ENCODE measurements at regions not wholly inside any gene's neighbourhood (a gene's known extent, or its start where the extent isn't known, plus 50 kb on each side); places are given as distances from the start of the nearest gene placed in this dataset.
A peak's percentile ranks its signal among the peaks of the same experiment; 100 is the strongest.

DNA sequence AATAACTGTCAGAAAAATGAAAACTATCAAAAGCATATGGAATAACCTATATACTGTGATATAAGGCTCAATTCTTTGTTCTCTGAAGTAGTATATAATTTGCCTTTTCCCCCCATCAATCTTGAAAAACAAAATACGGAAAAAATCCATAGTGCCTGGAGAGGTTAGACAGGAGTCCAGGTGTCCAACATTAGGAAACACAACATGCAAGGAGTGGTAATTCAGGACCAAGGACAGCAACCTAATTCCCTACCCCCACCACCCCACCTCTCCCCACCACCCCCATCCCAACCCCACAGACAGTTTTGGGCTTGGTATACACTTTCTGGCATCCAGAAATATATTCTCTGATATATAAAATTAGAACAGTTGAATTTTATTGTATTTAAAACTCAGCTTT, 55.1 kb upstream of the SLC25A26 start:
- peak; percentile 7 for DNase-seq (ENCODE audit: low read depth, low spot score)

- no peak for DNase-seq (ENCODE audit: low read depth, low spot score)
These were observed 56.6 kb upstream of the SLC25A26 start for GRCh38 chr3:66164155-66164554.

GRCh38 chr3:66163222-66163621, 57.6 kb upstream of the SLC25A26 start:
- DNase-seq (ENCODE audit: low read depth, low spot score), result no peak

DNA sequence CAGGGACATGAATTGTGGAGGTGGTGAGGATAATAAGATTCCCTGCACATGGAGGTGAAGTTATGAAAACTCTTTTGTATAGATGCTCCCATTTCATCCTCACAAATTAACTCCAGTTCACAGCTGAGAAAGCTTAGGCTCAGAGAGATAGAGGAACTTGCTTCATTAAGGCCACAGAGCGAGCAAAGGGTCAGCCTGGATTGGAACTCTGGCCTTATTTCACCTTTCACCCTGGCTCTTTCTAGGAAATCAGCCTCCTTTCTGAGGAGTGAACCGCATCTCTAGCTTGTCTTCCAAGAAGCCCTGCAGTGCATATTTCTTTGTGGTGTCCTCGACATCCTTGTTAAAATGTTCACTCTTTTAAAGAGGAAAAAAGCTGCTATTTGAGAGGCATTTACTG, 58.0 kb upstream of the SLC25A26 start:
- DNase-seq (ENCODE audit: low read depth, low spot score), result no peak

GRCh38 chr3:66158933-66159683, 61.7 kb upstream of the SLC25A26 start:
- no peak for DNase-seq (ENCODE audit: low read depth, low spot score)

DNA sequence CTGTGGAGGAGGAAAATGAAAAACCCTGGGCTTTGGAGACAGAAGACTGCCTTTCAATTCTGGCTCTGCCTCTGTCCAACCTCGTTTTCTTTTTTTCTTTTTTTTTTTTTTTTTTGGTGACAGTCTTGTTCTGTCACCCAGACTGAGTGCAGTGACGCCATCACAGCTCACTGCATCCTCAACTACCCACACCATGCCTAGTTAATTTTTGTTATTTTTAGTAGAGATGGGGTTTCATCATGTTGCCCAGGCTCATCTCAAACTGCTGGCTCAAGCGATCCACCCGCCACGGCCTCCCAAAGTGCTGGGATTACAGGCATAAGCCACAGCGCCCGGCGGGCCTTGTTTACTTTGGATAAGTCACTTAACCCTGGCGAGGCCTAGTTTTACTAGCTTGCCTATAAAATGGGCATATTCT, 66.3 kb upstream of the SLC25A26 start:
- DNase-seq (ENCODE audit: low read depth, low spot score), result no peak

GRCh38 chr3:66153481-66154443, 67.0 kb upstream of the SLC25A26 start:
- peak; percentile 31 for DNase-seq (ENCODE audit: low read depth, low spot score)

GRCh38 chr3:66152336-66152735, 68.5 kb upstream of the SLC25A26 start:
- no peak for DNase-seq (ENCODE audit: low read depth, low spot score)

- no peak for DNase-seq (ENCODE audit: low read depth, low spot score)
These were observed 69.8 kb upstream of the SLC25A26 start for GRCh38 chr3:66150977-66151376.

- no peak for DNase-seq (ENCODE audit: low read depth, low spot score)
These were observed 71.5 kb upstream of the SLC25A26 start for GRCh38 chr3:66149269-66149668.

GRCh38 chr3:66145408-66145733, 75.4 kb upstream of the SLC25A26 start:
- DNase-seq (ENCODE audit: low read depth, low spot score), result no peak

- DNase-seq (ENCODE audit: low read depth, low spot score), result peak; percentile 58
These were observed 76.0 kb upstream of the SLC25A26 start for GRCh38 chr3:66144568-66145407.

DNA sequence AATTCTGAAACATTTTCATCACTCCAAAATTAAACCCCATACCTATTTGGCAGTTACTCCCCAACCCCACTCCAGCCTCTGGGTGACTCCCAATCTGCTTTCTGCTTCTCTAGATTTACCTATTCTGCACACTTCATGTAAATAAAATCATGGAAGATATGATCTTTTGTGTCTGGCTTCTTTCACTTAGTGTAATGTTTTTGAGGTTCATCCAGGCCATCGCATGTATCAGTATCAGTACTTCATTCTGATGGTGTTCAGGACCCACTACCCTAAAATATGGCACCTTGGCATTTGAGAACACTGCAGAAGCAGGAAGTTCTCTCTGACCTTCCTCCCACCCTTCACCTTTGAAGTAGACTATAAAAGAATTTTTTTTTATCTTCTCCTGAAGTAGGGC, 78.7 kb upstream of the SLC25A26 start:
- no peak for DNase-seq (ENCODE audit: low read depth, low spot score)

GRCh38 chr3:66140743-66141372, 79.9 kb upstream of the SLC25A26 start:
- peak; percentile 55 for DNase-seq (ENCODE audit: low read depth, low spot score)

- no peak for DNase-seq (ENCODE audit: low read depth, low spot score)
These were observed 80.7 kb upstream of the SLC25A26 start for GRCh38 chr3:66140106-66140505.

- DNase-seq (ENCODE audit: low read depth, low spot score), result no peak
These were observed 81.4 kb upstream of the SLC25A26 start for GRCh38 chr3:66139415-66139814.

GRCh38 chr3:66138336-66139313, 82.2 kb upstream of the SLC25A26 start:
- DNase-seq (ENCODE audit: low read depth, low spot score), result peak; percentile 83

GRCh38 chr3:66136597-66136996, 84.2 kb upstream of the SLC25A26 start:
- DNase-seq (ENCODE audit: low read depth, low spot score), result no peak

GRCh38 chr3:66133853-66134445, 86.9 kb upstream of the SLC25A26 start:
- no peak for DNase-seq (ENCODE audit: low read depth, low spot score)

Measured in astrocyte of the hippocampus (primary cell).